ENCODE measurements at regions not wholly inside any gene's neighbourhood (a gene's known extent, or its start where the extent isn't known, plus 50 kb on each side); places are given as distances from the start of the nearest gene placed in this dataset.

- no peak overlapping the region for H3K4me3 ChIP-seq (ENCODE audit: insufficient read depth in 1 of 2, low read depth in 1 of 2, low read length in 2 of 2)
- 26% methylated on average over 2 of the region's 2 CpGs for WGBS
Measured at GRCh38 chr5:51468196-51468595, 84.9 kb downstream of the ISL1 start.

DNA sequence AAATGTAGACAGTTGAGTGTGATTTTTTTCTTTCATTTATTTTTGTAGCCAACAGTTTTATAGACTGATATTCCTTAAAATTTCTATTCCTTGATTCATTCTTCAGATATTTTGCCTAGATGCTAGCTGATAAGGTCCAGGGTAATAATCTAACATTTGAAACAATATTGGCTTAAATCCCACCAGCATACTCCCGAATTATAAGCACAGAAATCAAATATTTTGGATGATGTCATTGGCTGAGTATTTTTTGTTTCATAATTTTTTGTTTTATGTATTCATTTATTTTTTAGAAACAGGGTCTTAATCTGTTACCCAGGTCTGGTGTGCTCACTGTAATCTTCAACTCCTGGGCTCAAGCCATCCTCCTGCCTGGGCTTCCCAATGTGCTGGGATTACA lies 88.4 kb downstream of the ISL1 start:
- no peak overlapping the region for H2BK15ac ChIP-seq (ENCODE audit: low read depth, poor library complexity, severe bottlenecking)
- H3K23ac ChIP-seq (ENCODE audit: low read length in 2 of 2), result no peak overlapping the region
- H3K14ac ChIP-seq (ENCODE audit: low read length in 2 of 2), result no peak overlapping the region
- no peak overlapping the region for H4K8ac ChIP-seq (ENCODE audit: low read length)
- H2BK5ac ChIP-seq (ENCODE audit: low read depth, low read length, poor library complexity, severe bottlenecking), result no peak overlapping the region
- H3K4ac ChIP-seq (ENCODE audit: low read depth in 1 of 2, low read length in 2 of 2), result no peak overlapping the region
- H3K36me3 ChIP-seq (ENCODE audit: control insufficient read depth in 1 of 2, insufficient read depth in 2 of 2, low read depth in 1 of 2, low read length in 2 of 2), result no peaks in the 10 kb centered on the region
- no peak overlapping the region for H3K18ac ChIP-seq (ENCODE audit: low read depth in 1 of 2, low read length in 2 of 2)
- no peak overlapping the region for H2BK120ac ChIP-seq (ENCODE audit: low read depth, low read length)
- no peaks in the 10 kb centered on the region for H3K9me3 ChIP-seq (ENCODE audit: control insufficient read depth, low read length)
- no peak overlapping the region for H3K9ac ChIP-seq (ENCODE audit: low read length)
- no peak overlapping the region for H3K4me3 ChIP-seq (ENCODE audit: insufficient read depth in 1 of 2, low read depth in 1 of 2, low read length in 2 of 2)
- H2AK5ac ChIP-seq (ENCODE audit: low read length, severe bottlenecking), result no peak overlapping the region
- WGBS, result no CpG with 5 or more reads among the region's 1 CpG
- no peak overlapping the region for H2AFZ ChIP-seq (ENCODE audit: low read depth, low read length)
- no peak overlapping the region for H4K91ac ChIP-seq (ENCODE audit: low read length)
- H3K79me1 ChIP-seq (replicated peaks; ENCODE audit: low read length, poor library complexity, severe bottlenecking), result no peaks in the 10 kb centered on the region
- H3K27ac ChIP-seq (ENCODE audit: low read length, poor library complexity, severe bottlenecking), result no peak overlapping the region
- H3K4me2 ChIP-seq (ENCODE audit: low read length, poor library complexity, severe bottlenecking), result no peak overlapping the region
- no peak overlapping the region for H2BK12ac ChIP-seq (ENCODE audit: low read length in 2 of 2)
- DNase-seq, result no peak
- H3K27me3 ChIP-seq (ENCODE audit: control insufficient read depth in 1 of 2, insufficient read depth in 1 of 2, low read length in 2 of 2), result no peaks in the 10 kb centered on the region
- H3K4me1 ChIP-seq (ENCODE audit: control insufficient read depth, insufficient read depth, low read depth, low read length), result peaks cover 1% of the 10 kb centered on the region

More at GRCh38 chr5:51468196-51468595, 84.9 kb downstream of the ISL1 start:
- Histone ChIP-seq H3K79me1 (replicated peaks; ENCODE audit: low read length, poor library complexity, severe bottlenecking) (no peaks in the 10 kb centered on the region), H3K9me3 (ENCODE audit: control insufficient read depth, low read length) (no peaks in the 10 kb centered on the region), H4K8ac (ENCODE audit: low read length) (no peak overlapping the region), H3K18ac (ENCODE audit: low read depth in 1 of 2, low read length in 2 of 2) (no peak overlapping the region), H2AK5ac (ENCODE audit: low read length, severe bottlenecking) (no peak overlapping the region), H2BK120ac (ENCODE audit: low read depth, low read length) (no peak overlapping the region), H4K91ac (ENCODE audit: low read length) (no peak overlapping the region), H3K23ac (ENCODE audit: low read length in 2 of 2) (no peak overlapping the region), H3K4ac (ENCODE audit: low read depth in 1 of 2, low read length in 2 of 2) (no peak overlapping the region), H3K4me1 (ENCODE audit: control insufficient read depth, insufficient read depth, low read depth, low read length) (peaks cover 1% of the 10 kb centered on the region), H3K27me3 (ENCODE audit: control insufficient read depth in 1 of 2, insufficient read depth in 1 of 2, low read length in 2 of 2) (no peaks in the 10 kb centered on the region), H3K27ac (ENCODE audit: low read length, poor library complexity, severe bottlenecking) (no peak overlapping the region), H3K4me2 (ENCODE audit: low read length, poor library complexity, severe bottlenecking) (no peak overlapping the region), H2BK5ac (ENCODE audit: low read depth, low read length, poor library complexity, severe bottlenecking) (no peak overlapping the region), H3K36me3 (ENCODE audit: control insufficient read depth in 1 of 2, insufficient read depth in 2 of 2, low read depth in 1 of 2, low read length in 2 of 2) (no peaks in the 10 kb centered on the region), H2AFZ (ENCODE audit: low read depth, low read length) (no peak overlapping the region), H2BK12ac (ENCODE audit: low read length in 2 of 2) (no peak overlapping the region), H2BK15ac (ENCODE audit: low read depth, poor library complexity, severe bottlenecking) (no peak overlapping the region), H3K9ac (ENCODE audit: low read length) (no peak overlapping the region), H3K14ac (ENCODE audit: low read length in 2 of 2) (no peak overlapping the region)
- peak; percentile 65 for DNase-seq

DNA sequence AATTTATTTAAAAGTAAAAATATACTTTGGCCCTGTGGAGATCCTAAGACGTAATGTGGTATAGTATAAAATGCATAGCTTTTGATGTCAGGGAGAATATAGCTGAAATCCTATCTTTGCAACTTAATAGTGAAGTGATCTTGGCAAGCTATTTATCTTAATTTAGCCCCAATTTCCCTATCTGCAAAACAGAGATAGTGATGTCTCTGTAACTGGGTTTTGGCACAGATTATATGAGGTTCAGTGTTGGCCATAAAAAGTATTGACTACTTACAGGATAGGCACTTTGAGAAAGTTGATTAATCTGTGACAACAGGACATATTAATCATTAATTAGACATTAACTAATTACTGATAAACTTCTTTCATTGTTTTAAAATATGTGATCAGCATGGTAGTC lies 89.2 kb downstream of the ISL1 start:
- Histone ChIP-seq H2AFZ (ENCODE audit: low read depth, low read length) (no peak overlapping the region), H2AK5ac (ENCODE audit: low read length, severe bottlenecking) (no peak overlapping the region), H3K36me3 (ENCODE audit: control insufficient read depth in 1 of 2, insufficient read depth in 2 of 2, low read depth in 1 of 2, low read length in 2 of 2) (no peaks in the 10 kb centered on the region), H2BK120ac (ENCODE audit: low read depth, low read length) (no peak overlapping the region), H4K8ac (ENCODE audit: low read length) (no peak overlapping the region), H3K9me3 (ENCODE audit: control insufficient read depth, low read length) (no peaks in the 10 kb centered on the region), H3K23ac (ENCODE audit: low read length in 2 of 2) (no peak overlapping the region), H3K4me2 (ENCODE audit: low read length, poor library complexity, severe bottlenecking) (no peak overlapping the region), H3K4ac (ENCODE audit: low read depth in 1 of 2, low read length in 2 of 2) (no peak overlapping the region), H3K4me3 (ENCODE audit: insufficient read depth in 1 of 2, low read depth in 1 of 2, low read length in 2 of 2) (no peak overlapping the region), H3K14ac (ENCODE audit: low read length in 2 of 2) (no peak overlapping the region), H3K9ac (ENCODE audit: low read length) (no peak overlapping the region), H2BK15ac (ENCODE audit: low read depth, poor library complexity, severe bottlenecking) (no peak overlapping the region), H3K27me3 (ENCODE audit: control insufficient read depth in 1 of 2, insufficient read depth in 1 of 2, low read length in 2 of 2) (no peaks in the 10 kb centered on the region), H3K18ac (ENCODE audit: low read depth in 1 of 2, low read length in 2 of 2) (no peak overlapping the region), H4K91ac (ENCODE audit: low read length) (no peak overlapping the region), H3K4me1 (ENCODE audit: control insufficient read depth, insufficient read depth, low read depth, low read length) (peaks cover 1% of the 10 kb centered on the region), H2BK12ac (ENCODE audit: low read length in 2 of 2) (no peak overlapping the region), H3K79me1 (replicated peaks; ENCODE audit: low read length, poor library complexity, severe bottlenecking) (no peaks in the 10 kb centered on the region), H3K27ac (ENCODE audit: low read length, poor library complexity, severe bottlenecking) (no peak overlapping the region), H2BK5ac (ENCODE audit: low read depth, low read length, poor library complexity, severe bottlenecking) (no peak overlapping the region)
- WGBS, result no CpG with 5 or more reads among the region's 1 CpG
- DNase-seq, result no peak

DNA sequence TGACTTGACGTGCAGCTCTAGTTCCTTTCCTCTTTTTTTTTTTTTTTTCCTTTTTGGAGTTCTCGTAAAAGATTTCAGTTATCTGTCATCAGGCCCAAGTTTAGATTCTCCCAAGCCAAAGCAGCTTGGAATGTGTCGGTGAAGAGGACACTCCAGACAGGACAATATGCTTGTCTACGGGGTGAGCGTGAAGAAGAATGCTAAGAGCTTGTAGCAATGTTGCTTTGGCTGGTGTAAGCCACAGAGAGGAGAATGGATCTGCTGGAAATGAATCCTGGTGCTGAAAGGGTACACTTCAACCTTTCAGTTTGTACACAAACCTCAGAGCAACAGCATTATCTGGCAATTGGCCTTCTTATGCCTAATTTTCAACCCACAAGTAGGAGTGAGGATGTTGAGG lies 92.4 kb downstream of the ISL1 start:
- WGBS, result 87% methylated on average over 5 of the region's 5 CpGs

More for the DNA sequence above, 92.4 kb downstream of the ISL1 start:
- no peaks in the 10 kb centered on the region for H3K4me1 ChIP-seq (ENCODE audit: control insufficient read depth, insufficient read depth, low read depth, low read length)
- no peak overlapping the region for H3K9ac ChIP-seq (ENCODE audit: low read length)
- no peaks in the 10 kb centered on the region for H3K36me3 ChIP-seq (ENCODE audit: control insufficient read depth in 1 of 2, insufficient read depth in 2 of 2, low read depth in 1 of 2, low read length in 2 of 2)
- H3K4me2 ChIP-seq (ENCODE audit: low read length, poor library complexity, severe bottlenecking), result no peak overlapping the region
- no peak overlapping the region for H3K23ac ChIP-seq (ENCODE audit: low read length in 2 of 2)
- H3K18ac ChIP-seq (ENCODE audit: low read depth in 1 of 2, low read length in 2 of 2), result no peak overlapping the region
- H3K9me3 ChIP-seq (ENCODE audit: control insufficient read depth, low read length), result no peaks in the 10 kb centered on the region
- no peak overlapping the region for H4K8ac ChIP-seq (ENCODE audit: low read length)
- H2AK5ac ChIP-seq (ENCODE audit: low read length, severe bottlenecking), result no peak overlapping the region
- no peak overlapping the region for H2AFZ ChIP-seq (ENCODE audit: low read depth, low read length)
- no peak overlapping the region for H3K27ac ChIP-seq (ENCODE audit: low read length, poor library complexity, severe bottlenecking)
- H3K27me3 ChIP-seq (ENCODE audit: control insufficient read depth in 1 of 2, insufficient read depth in 1 of 2, low read length in 2 of 2), result no peaks in the 10 kb centered on the region
- H3K4me3 ChIP-seq (ENCODE audit: insufficient read depth in 1 of 2, low read depth in 1 of 2, low read length in 2 of 2), result no peak overlapping the region
- H2BK12ac ChIP-seq (ENCODE audit: low read length in 2 of 2), result no peak overlapping the region
- no peaks in the 10 kb centered on the region for H3K79me1 ChIP-seq (replicated peaks; ENCODE audit: low read length, poor library complexity, severe bottlenecking)
- no peak for DNase-seq
- no peak overlapping the region for H4K91ac ChIP-seq (ENCODE audit: low read length)
- H3K14ac ChIP-seq (ENCODE audit: low read length in 2 of 2), result no peak overlapping the region
- no peak overlapping the region for H3K4ac ChIP-seq (ENCODE audit: low read depth in 1 of 2, low read length in 2 of 2)
- no peak overlapping the region for H2BK5ac ChIP-seq (ENCODE audit: low read depth, low read length, poor library complexity, severe bottlenecking)
- H2BK120ac ChIP-seq (ENCODE audit: low read depth, low read length), result no peak overlapping the region
- H2BK15ac ChIP-seq (ENCODE audit: low read depth, poor library complexity, severe bottlenecking), result no peak overlapping the region

Data from mesenchymal stem cell (in vitro differentiated cells and primary cell).